ENCODE measurements at regions not wholly inside any gene's neighbourhood (a gene's known extent, or its start where the extent isn't known, plus 50 kb on each side); places are given as distances from the start of the nearest gene placed in this dataset.
"Not testable (repeated sequence)": the region's sequence is repeated elsewhere in the genome, so short reads cannot be mapped to it uniquely, and the experiment has no call there.

DNA sequence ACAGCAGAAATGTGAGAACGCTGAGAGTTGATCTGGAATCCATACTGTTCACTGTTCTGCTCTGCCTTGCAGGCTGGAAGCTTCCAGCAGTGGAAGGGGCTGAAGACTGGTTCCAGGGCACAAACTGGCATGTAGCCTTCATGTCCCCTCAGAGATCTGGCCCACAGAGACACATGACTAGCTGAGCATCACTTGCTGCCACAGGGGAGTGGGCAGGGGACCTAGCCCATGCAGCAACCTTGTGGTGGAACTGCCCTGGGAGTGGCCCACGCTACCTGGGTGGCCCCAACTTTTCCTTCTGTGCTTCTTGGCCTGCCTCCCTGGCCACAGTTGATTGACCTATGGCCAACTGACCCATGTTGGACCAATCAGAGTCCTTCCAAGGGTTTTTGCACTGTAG lies 98.1 kb downstream of the TPRA1 start:
- ATAC-seq (ENCODE audit: low FRiP score) (no peak), DNase-seq (no peak)
- Histone ChIP-seq H3K27me3 (ENCODE audit: control insufficient read depth in 1 of 2, insufficient read depth in 2 of 2, low read length in 1 of 2) (no peaks in the 10 kb centered on the region), H3K4me1 (ENCODE audit: control insufficient read depth in 1 of 2, insufficient read depth in 2 of 2, low read length in 2 of 2) (no peaks in the 10 kb centered on the region), H3K27ac (ENCODE audit: low read depth in 1 of 2, low read length in 2 of 2) (no peak overlapping the region), H3K36me3 (ENCODE audit: control insufficient read depth in 1 of 2, insufficient read depth in 2 of 2, low read length in 1 of 2) (no peaks in the 10 kb centered on the region), H3K4me3 (ENCODE audit: low read length in 2 of 2) (no peak overlapping the region), H3K9me3 (ENCODE audit: control insufficient read depth, low read length) (peaks cover 2% of the 10 kb centered on the region)
- intact Hi-C loops (cut with DNase I), result no loop called here
- 84 to 95% methylated on average over 2 of the region's 2 CpGs for WGBS, 2 donors

DNA sequence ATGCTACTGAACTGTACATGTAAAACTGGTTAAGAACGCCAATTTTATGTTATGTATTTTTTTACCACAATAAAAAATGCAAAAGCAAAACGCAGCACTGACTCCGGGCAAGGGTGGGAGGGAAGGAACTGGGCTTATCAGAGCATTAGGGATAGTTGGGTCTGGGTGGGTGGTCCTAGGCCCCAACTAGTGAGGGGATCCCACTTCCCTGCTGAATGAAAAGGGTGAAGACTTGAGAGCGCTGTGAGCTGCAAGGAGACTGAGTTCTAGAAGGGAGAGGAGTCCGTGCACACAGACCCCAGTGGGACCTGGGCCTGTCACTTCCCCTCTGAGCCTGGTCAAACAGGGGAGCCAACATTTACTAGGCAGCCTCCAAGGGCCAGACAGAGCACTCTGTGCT lies 98.6 kb downstream of the TPRA1 start:
- Histone ChIP-seq H3K4me1 (ENCODE audit: control insufficient read depth in 1 of 2, insufficient read depth in 2 of 2, low read length in 2 of 2) (no peaks in the 10 kb centered on the region), H3K36me3 (ENCODE audit: control insufficient read depth in 1 of 2, insufficient read depth in 2 of 2, low read length in 1 of 2) (no peaks in the 10 kb centered on the region), H3K4me3 (ENCODE audit: low read length in 2 of 2) (no peak overlapping the region), H3K27me3 (ENCODE audit: control insufficient read depth in 1 of 2, insufficient read depth in 2 of 2, low read length in 1 of 2) (no peaks in the 10 kb centered on the region), H3K9me3 (ENCODE audit: control insufficient read depth, low read length) (peaks cover 2% of the 10 kb centered on the region), H3K27ac (ENCODE audit: low read depth in 1 of 2, low read length in 2 of 2) (no peak overlapping the region)
- intact Hi-C loops (cut with DNase I), result no loop called here
- no peak for ATAC-seq (ENCODE audit: low FRiP score)
- no peak for DNase-seq
- WGBS, 2 donors, result 76% methylated on average over 5 of the region's 5 CpGs

DNA sequence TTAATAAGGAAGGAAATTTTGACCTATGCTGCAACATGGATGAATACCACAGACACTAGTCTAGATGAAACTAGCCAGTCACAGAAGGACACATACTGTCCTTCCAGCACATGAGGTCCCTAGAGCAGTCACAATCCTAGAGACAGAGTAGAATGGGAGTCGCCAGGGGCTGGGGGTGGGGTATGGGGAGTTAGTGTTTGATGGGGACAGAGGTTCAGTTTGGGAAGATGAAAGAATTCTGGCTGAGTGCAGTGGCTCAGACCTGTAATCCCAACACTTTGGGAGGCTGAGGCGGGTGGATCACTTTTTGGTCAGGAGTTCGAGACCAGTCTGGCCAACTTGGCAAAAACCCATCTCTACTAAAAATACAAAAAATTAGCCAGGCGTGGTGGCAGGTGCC lies 99.2 kb downstream of the TPRA1 start:
- no peak overlapping the region for H3K27ac ChIP-seq (ENCODE audit: low read depth in 1 of 2, low read length in 2 of 2)
- no peaks in the 10 kb centered on the region for H3K27me3 ChIP-seq (ENCODE audit: control insufficient read depth in 1 of 2, insufficient read depth in 2 of 2, low read length in 1 of 2)
- DNase-seq (no peak), ATAC-seq (ENCODE audit: low FRiP score) (no peak)
- peaks cover 2% of the 10 kb centered on the region for H3K9me3 ChIP-seq (ENCODE audit: control insufficient read depth, low read length)
- H3K4me1 ChIP-seq (ENCODE audit: control insufficient read depth in 1 of 2, insufficient read depth in 2 of 2, low read length in 2 of 2), result no peaks in the 10 kb centered on the region
- 83 to 87% methylated on average over 4 of the region's 4 CpGs for WGBS, 2 donors
- no peak overlapping the region for H3K4me3 ChIP-seq (ENCODE audit: low read length in 2 of 2)
- intact Hi-C loops (cut with DNase I), result no loop called here
- H3K36me3 ChIP-seq (ENCODE audit: control insufficient read depth in 1 of 2, insufficient read depth in 2 of 2, low read length in 1 of 2), result no peaks in the 10 kb centered on the region

DNA sequence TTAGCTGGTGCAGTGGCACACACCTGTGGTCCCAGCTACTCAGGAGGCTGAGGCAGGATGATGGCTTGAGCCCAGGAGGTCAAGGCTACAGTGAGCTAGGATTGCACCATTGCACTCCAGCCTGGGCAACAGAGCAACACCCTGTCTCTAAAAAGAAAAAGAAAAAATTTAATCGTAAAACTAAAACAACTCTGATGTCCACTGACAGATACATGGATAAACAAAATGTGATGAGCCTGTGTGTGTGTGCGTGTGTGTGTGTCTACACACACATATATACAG lies 99.6 kb downstream of the TPRA1 start:
- WGBS, 2 donors, result 45 to 67% methylated on average over 2 of the region's 2 CpGs
- H3K27ac ChIP-seq (ENCODE audit: low read depth in 1 of 2, low read length in 2 of 2); H3K4me3 ChIP-seq (ENCODE audit: low read length in 2 of 2); intact Hi-C loops (cut with DNase I); H3K27me3 ChIP-seq (ENCODE audit: control insufficient read depth in 1 of 2, insufficient read depth in 2 of 2, low read length in 1 of 2); DNase-seq; H3K9me3 ChIP-seq (ENCODE audit: control insufficient read depth, low read length); H3K4me1 ChIP-seq (ENCODE audit: control insufficient read depth in 1 of 2, insufficient read depth in 2 of 2, low read length in 2 of 2); H3K36me3 ChIP-seq (ENCODE audit: control insufficient read depth in 1 of 2, insufficient read depth in 2 of 2, low read length in 1 of 2); ATAC-seq (ENCODE audit: low FRiP score): not testable (repeated sequence)

DNA sequence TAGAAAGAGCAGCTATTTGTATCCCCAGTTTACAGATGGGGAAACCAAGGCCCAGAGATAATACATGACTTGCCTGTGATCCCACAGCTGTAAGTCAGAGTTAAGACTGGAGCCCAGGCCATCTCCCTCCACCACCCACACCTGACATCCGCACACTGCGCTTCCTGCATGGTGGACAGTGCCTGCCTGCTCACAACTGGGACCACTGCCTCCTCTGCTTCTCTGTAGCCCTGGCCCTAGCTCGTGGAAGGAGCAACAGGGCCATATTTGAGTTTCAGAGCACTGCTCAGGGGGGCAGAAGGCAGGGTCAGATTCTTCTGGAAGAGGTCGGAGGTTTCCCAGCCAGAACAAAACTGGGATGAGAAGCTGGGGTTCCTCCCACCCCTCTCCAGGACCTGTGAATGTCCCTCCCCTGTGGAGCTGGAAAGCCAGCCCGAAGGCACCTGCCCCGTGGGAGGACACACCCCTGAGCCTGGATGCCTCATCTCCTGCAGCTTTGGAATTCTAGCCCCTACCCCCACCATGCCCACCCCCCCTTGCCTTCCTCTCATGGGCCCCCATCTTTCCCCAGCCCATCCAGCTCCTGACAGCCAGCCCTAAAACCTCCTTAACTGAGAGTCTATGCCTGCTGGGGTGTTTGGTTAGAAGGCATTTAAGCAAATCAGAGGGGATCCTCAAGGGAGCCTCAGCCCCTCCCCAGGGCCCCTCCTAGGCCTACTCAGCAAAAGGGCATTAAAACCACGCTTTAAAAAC lies 100.1 kb downstream of the TPRA1 start:
- Histone ChIP-seq H3K9me3 (ENCODE audit: control insufficient read depth, low read length) (peaks cover 2% of the 10 kb centered on the region), H3K4me3 (ENCODE audit: low read length in 2 of 2) (no peak overlapping the region), H3K27ac (ENCODE audit: low read depth in 1 of 2, low read length in 2 of 2) (no peak overlapping the region), H3K4me1 (ENCODE audit: control insufficient read depth in 1 of 2, insufficient read depth in 2 of 2, low read length in 2 of 2) (no peaks in the 10 kb centered on the region), H3K27me3 (ENCODE audit: control insufficient read depth in 1 of 2, insufficient read depth in 2 of 2, low read length in 1 of 2) (no peaks in the 10 kb centered on the region), H3K36me3 (ENCODE audit: control insufficient read depth in 1 of 2, insufficient read depth in 2 of 2, low read length in 1 of 2) (no peaks in the 10 kb centered on the region)
- intact Hi-C loops (cut with DNase I), result no loop called here
- no peak for DNase-seq
- ATAC-seq (ENCODE audit: low FRiP score), result no peak
- 59 to 63% methylated on average over 7 of the region's 7 CpGs for WGBS, 2 donors

DNA sequence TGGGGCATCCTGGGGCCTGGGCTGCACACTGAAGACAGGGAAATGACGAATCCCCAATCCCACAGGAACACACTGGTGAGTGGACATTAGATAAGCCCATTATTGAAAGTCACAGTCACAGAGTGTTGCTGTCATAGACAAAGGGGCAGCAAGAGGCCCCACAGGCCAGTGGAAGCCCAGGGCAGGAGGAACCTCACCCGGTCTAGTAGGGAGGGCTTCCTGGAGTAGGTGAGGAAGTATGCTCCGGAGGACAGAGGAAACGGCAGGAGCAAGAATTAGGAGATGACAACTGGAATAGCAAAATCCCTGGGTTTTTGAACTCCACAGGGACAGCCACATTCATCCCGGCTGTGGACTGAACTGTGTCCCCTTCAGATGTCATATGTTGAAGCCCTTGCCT lies 101.2 kb downstream of the TPRA1 start:
- ATAC-seq (ENCODE audit: low FRiP score), result no peak
- Histone ChIP-seq H3K4me3 (ENCODE audit: low read length in 2 of 2) (no peak overlapping the region), H3K9me3 (ENCODE audit: control insufficient read depth, low read length) (peaks cover 2% of the 10 kb centered on the region), H3K27ac (ENCODE audit: low read depth in 1 of 2, low read length in 2 of 2) (no peak overlapping the region), H3K36me3 (ENCODE audit: control insufficient read depth in 1 of 2, insufficient read depth in 2 of 2, low read length in 1 of 2) (no peaks in the 10 kb centered on the region), H3K4me1 (ENCODE audit: control insufficient read depth in 1 of 2, insufficient read depth in 2 of 2, low read length in 2 of 2) (no peaks in the 10 kb centered on the region), H3K27me3 (ENCODE audit: control insufficient read depth in 1 of 2, insufficient read depth in 2 of 2, low read length in 1 of 2) (no peaks in the 10 kb centered on the region)
- 88 to 89% methylated on average over 5 of the region's 5 CpGs for WGBS, 2 donors
- intact Hi-C loops (cut with DNase I), result no loop called here
- no peak for DNase-seq

DNA sequence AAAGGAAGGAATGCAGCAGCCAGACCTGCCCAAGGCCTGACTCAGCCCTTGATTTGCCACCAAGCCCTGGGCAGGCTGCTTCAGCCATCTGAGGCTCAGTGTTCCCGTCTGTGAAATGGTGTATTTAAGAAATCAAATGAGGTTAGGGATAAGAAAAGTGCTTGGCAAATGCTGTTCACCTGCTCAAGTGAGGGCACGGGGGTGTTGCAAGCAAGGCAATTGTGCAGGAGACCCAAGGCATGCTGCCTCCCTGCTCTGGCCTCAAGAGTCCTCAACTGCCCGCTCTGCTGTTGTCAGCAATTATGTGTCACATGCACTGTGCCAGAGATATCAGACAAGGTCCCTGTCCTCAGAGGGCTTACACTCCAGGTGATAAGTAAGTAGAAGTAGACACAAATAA lies 101.8 kb downstream of the TPRA1 start:
- 92 to 97% methylated on average over 3 of the region's 3 CpGs for whole genome bisulfite sequencing, 2 donors
- Histone ChIP-seq H3K27ac (ENCODE audit: low read depth in 1 of 2, low read length in 2 of 2) (no peak overlapping the region), H3K27me3 (ENCODE audit: control insufficient read depth in 1 of 2, insufficient read depth in 2 of 2, low read length in 1 of 2) (no peaks in the 10 kb centered on the region), H3K36me3 (ENCODE audit: control insufficient read depth in 1 of 2, insufficient read depth in 2 of 2, low read length in 1 of 2) (no peaks in the 10 kb centered on the region), H3K4me1 (ENCODE audit: control insufficient read depth in 1 of 2, insufficient read depth in 2 of 2, low read length in 2 of 2) (no peaks in the 10 kb centered on the region), H3K4me3 (ENCODE audit: low read length in 2 of 2) (no peak overlapping the region), H3K9me3 (ENCODE audit: control insufficient read depth, low read length) (peaks cover 2% of the 10 kb centered on the region)
- intact Hi-C loops (cut with DNase I), result no loop called here
- ATAC-seq (ENCODE audit: low FRiP score) (no peak), DNase-seq (no peak)

DNA sequence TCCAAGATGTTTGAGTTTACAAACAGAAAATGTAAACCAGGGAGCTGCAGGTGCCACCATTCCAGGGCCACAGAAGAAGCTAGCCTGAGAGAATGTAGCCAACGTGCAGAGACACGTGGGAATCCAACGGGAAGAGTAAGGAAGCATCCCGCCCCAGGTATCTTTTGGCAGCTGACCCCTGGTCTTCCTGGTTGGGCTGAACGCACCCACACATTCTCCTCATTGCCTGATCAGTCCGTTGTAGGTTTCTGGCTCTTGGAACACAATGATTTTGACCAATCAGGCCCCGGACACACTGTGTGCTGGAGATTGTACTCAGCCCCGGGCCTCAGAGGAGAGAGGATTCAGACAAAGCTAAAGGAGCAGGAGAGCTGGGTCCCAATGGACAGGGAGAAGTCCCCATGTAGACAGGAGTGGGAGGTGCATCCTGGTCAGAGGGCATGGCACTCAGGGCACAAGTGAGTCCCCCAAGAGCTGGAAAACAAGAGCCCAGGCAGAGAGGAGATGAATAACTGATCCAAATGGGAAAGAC lies 102.3 kb downstream of the TPRA1 start:
- Histone ChIP-seq H3K4me3 (ENCODE audit: low read length in 2 of 2) (no peak overlapping the region), H3K9me3 (ENCODE audit: control insufficient read depth, low read length) (peaks cover 2% of the 10 kb centered on the region), H3K27ac (ENCODE audit: low read depth in 1 of 2, low read length in 2 of 2) (no peak overlapping the region), H3K4me1 (ENCODE audit: control insufficient read depth in 1 of 2, insufficient read depth in 2 of 2, low read length in 2 of 2) (no peaks in the 10 kb centered on the region), H3K27me3 (ENCODE audit: control insufficient read depth in 1 of 2, insufficient read depth in 2 of 2, low read length in 1 of 2) (no peaks in the 10 kb centered on the region), H3K36me3 (ENCODE audit: control insufficient read depth in 1 of 2, insufficient read depth in 2 of 2, low read length in 1 of 2) (no peaks in the 10 kb centered on the region)
- WGBS, 2 donors, result 78 to 80% methylated on average over 8 of the region's 8 CpGs
- no peak for DNase-seq
- intact Hi-C loops (cut with DNase I), result no loop called here
- ATAC-seq (ENCODE audit: low FRiP score), result no peak

DNA sequence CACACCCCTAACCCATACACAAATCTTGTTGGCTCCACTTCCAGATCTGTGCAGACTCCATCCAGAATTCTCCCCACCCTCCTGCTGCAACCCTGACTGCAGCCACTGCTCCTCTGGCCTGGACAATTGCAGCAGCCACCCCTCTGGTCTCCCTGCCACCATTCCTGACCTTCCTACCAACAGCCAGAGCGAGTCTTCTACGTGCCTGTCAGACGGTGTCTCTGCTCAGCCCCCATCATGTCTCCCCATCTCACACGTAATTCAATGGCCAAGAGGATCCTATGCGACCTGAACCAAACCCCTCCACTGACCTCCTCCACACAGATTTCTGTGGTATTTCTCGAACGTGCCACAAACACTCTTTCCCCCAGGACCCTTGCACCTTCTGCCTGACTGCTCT lies 103.3 kb downstream of the TPRA1 start:
- Histone ChIP-seq H3K27me3 (ENCODE audit: control insufficient read depth in 1 of 2, insufficient read depth in 2 of 2, low read length in 1 of 2) (no peaks in the 10 kb centered on the region), H3K36me3 (ENCODE audit: control insufficient read depth in 1 of 2, insufficient read depth in 2 of 2, low read length in 1 of 2) (no peaks in the 10 kb centered on the region), H3K27ac (ENCODE audit: low read depth in 1 of 2, low read length in 2 of 2) (no peak overlapping the region), H3K9me3 (ENCODE audit: control insufficient read depth, low read length) (no peaks in the 10 kb centered on the region), H3K4me1 (ENCODE audit: control insufficient read depth in 1 of 2, insufficient read depth in 2 of 2, low read length in 2 of 2) (no peaks in the 10 kb centered on the region), H3K4me3 (ENCODE audit: low read length in 2 of 2) (no peak overlapping the region)
- intact Hi-C loops (cut with DNase I), result no loop called here
- WGBS, 2 donors, result 83 to 88% methylated on average over 7 of the region's 7 CpGs
- DNase-seq (peak in 1 of 2 donors; percentile 17), ATAC-seq (ENCODE audit: low FRiP score) (no peak)
